GM23338 (cell line): ENCODE measurements at regions not wholly inside any gene's neighbourhood (a gene's known extent, or its start where the extent isn't known, plus 50 kb on each side); places are given as distances from the start of the nearest gene placed in this dataset.

Experiments used
- ATAC-seq: fragments of 200-7000 bp; cut with Tn5 transposase; 3 replicates; pipeline ENCODE4 v1.9.1; 2020
- DNase-seq: peaks from one replicate; pipeline ENCODE4 v3.0.0-alpha.2; 2015; ENCODE audit warnings: low spot score
- H2AFZ ChIP-seq: fragments of 200-600 bp; sonication (generic); 2 replicates; pipeline ENCODE4 v1.8.0; 2016; ENCODE audit warnings: antibody characterized with exemption, mild to moderate bottlenecking, moderate library complexity
- H3F3A ChIP-seq: fragments of 200-600 bp; sonication (generic); replicated peaks from 2 replicates; pipeline ENCODE4 v1.8.0; 2017; ENCODE audit warnings: antibody characterized with exemption, mixed run types, low read depth
- H3K27ac ChIP-seq: fragments of 200-600 bp; sonication (generic); 2 replicates; pipeline ENCODE4 v1.6.1; 2016; ENCODE audit warnings: low read depth
- H3K27me3 ChIP-seq: fragments of 200-600 bp; sonication (generic); 2 replicates; pipeline ENCODE4 v1.8.0; 2016; ENCODE audit warnings: mild to moderate bottlenecking, mixed run types, moderate library complexity; ENCODE audit not compliant: insufficient read depth
- H3K36me3 ChIP-seq: fragments of 200-600 bp; sonication (generic); 2 replicates; pipeline ENCODE4 v1.8.0; 2016; ENCODE audit warnings: mild to moderate bottlenecking; ENCODE audit not compliant: insufficient read depth
- H3K4me1 ChIP-seq: fragments of 200-600 bp; sonication (generic); 2 replicates; pipeline ENCODE4 v1.8.0; 2016; ENCODE audit warnings: mild to moderate bottlenecking, moderate library complexity; ENCODE audit not compliant: insufficient read depth
- H3K4me2 ChIP-seq: fragments of 200-600 bp; sonication (generic); 2 replicates; pipeline ENCODE4 v1.7.1; 2017; ENCODE audit warnings: mixed run types
- H3K4me3 ChIP-seq: fragments of 200-600 bp; sonication (generic); 2 replicates; pipeline ENCODE4 v1.6.1; 2016; ENCODE audit warnings: mixed run types
- H3K79me2 ChIP-seq: fragments of 200-600 bp; sonication (generic); replicated peaks from 2 replicates; pipeline ENCODE4 v1.8.0; 2017; ENCODE audit warnings: mild to moderate bottlenecking; ENCODE audit not compliant: insufficient read depth
- H3K9me2 ChIP-seq: fragments of 200-600 bp; sonication (generic); 2 replicates; pipeline ENCODE4 v1.8.0; 2017; ENCODE audit not compliant: insufficient read depth
- H4K20me1 ChIP-seq: fragments of 200-600 bp; sonication (generic); replicated peaks from 2 replicates; pipeline ENCODE4 v1.8.0; 2017; ENCODE audit warnings: mild to moderate bottlenecking; ENCODE audit not compliant: insufficient read depth
- H3K27ac Mint-ChIP-seq: 2 replicates; pipeline ENCODE4 v1.8.0; 2020; ENCODE audit warnings: inconsistent platforms, mild to moderate bottlenecking, moderate library complexity, mixed read lengths
- H3K27me3 Mint-ChIP-seq: 3 replicates; pipeline ENCODE4 v1.8.0; 2022; ENCODE audit warnings: low read depth, mild to moderate bottlenecking, moderate library complexity, mixed read lengths, inconsistent platforms; ENCODE audit not compliant: insufficient read depth, poor library complexity
- H3K36me3 Mint-ChIP-seq: 3 replicates; pipeline ENCODE4 v1.8.0; 2021; ENCODE audit warnings: low read depth, mild to moderate bottlenecking, inconsistent platforms, moderate library complexity, mixed read lengths
- H3K4me1 Mint-ChIP-seq: 3 replicates; pipeline ENCODE4 v1.8.0; 2020; ENCODE audit warnings: mild to moderate bottlenecking, inconsistent platforms, mixed read lengths
- H3K4me3 Mint-ChIP-seq: 3 replicates; pipeline ENCODE4 v1.8.0; 2021; ENCODE audit warnings: moderate library complexity, mild to moderate bottlenecking, inconsistent platforms, mixed read lengths
- H3K9me3 Mint-ChIP-seq: 3 replicates; pipeline ENCODE4 v1.8.0; 2020; ENCODE audit warnings: moderate library complexity, mild to moderate bottlenecking, inconsistent platforms, mixed read lengths
- CREB1 ChIP-seq: fragments of 250-450 bp; sonication (Bioruptor Pico); IDR thresholded peaks from 2 replicates; pipeline ENCODE4 v1.5.0; 2020; ENCODE audit warnings: low read depth, mild to moderate bottlenecking, moderate library complexity
- CTCF ChIP-seq, 2 experiments: fragments of 200-600 bp in 1 of 2; sonication (generic) in 1 of 2; conservative IDR thresholded peaks; 2 replicates each; pipeline versions ENCODE4 v1.5.1 to v1.6.1; 2016 to 2017; ENCODE audit warnings: antibody characterized with exemption in 2 of 2, low read depth in 2 of 2, mild to moderate bottlenecking in 2 of 2, moderate library complexity in 1 of 2
- ETS1 ChIP-seq: IDR thresholded peaks from 2 replicates; pipeline ENCODE4 v1.6.1; 2016; ENCODE audit warnings: antibody characterized with exemption
- EZH2phosphoT487 ChIP-seq: fragments of 200-600 bp; sonication (generic); IDR thresholded peaks from one replicate; pipeline ENCODE4 v1.8.1; 2018; ENCODE audit warnings: antibody characterized with exemption; ENCODE audit not compliant: unreplicated experiment
- JUNB ChIP-seq: IDR thresholded peaks from one replicate; pipeline ENCODE4 v1.6.1; 2016; ENCODE audit warnings: antibody characterized with exemption; ENCODE audit not compliant: unreplicated experiment
- NANOG ChIP-seq: IDR thresholded peaks from 2 replicates; pipeline ENCODE4 v1.6.1; 2016; ENCODE audit warnings: antibody characterized with exemption, borderline replicate concordance
- POLR2AphosphoS5 ChIP-seq: IDR thresholded peaks from 2 replicates; pipeline ENCODE4 v1.6.1; 2016; ENCODE audit warnings: antibody characterized with exemption, low read depth
- REST ChIP-seq: IDR thresholded peaks from one replicate; pipeline ENCODE4 v1.6.1; 2018; ENCODE audit warnings: antibody characterized with exemption; ENCODE audit not compliant: unreplicated experiment
- ZNF114 ChIP-seq: fragments of 250-450 bp; sonication (Bioruptor Pico); IDR thresholded peaks from 2 replicates; pipeline ENCODE4 v1.5.0; 2020; ENCODE audit warnings: mild to moderate bottlenecking, moderate library complexity
- ZNF331 ChIP-seq: fragments of 250-450 bp; sonication (Bioruptor Pico); IDR thresholded peaks from 2 replicates; pipeline ENCODE4 v1.5.0; 2020; ENCODE audit warnings: low read depth, mild to moderate bottlenecking, moderate library complexity

GRCh38 chr1:193602705-193603104, 416.3 kb upstream of the B3GALT2 start (continued):
- TF ChIP-seq CTCF (conservative IDR thresholded peaks at IDR 0.05; ENCODE audit: low read depth in 2 of 2) (no peak), ZNF114 (CRISPR knock-in tag) (no peak), POLR2AphosphoS5 (no peak), JUNB (no peak), EZH2phosphoT487 (no peak)

GRCh38 chr1:193593147-193593885, 406.9 kb upstream of the B3GALT2 start:
- Histone ChIP-seq H3K27me3 (no peaks in the 10 kb centered on the region), H3F3A (no peaks in the 10 kb centered on the region), H3K79me2 (no peaks in the 10 kb centered on the region), H2AFZ (no peak overlapping the region), H3K4me3 (peak overlapping the region; percentile 31), H3K36me3 (no peaks in the 10 kb centered on the region), H3K27ac (peak overlapping the region; percentile 4), H4K20me1 (no peaks in the 10 kb centered on the region), H3K4me1 (peaks cover 71% of the 10 kb centered on the region), H3K9me2 (no peaks in the 10 kb centered on the region), H3K4me2 (peak overlapping the region; percentile 68)
- Mint-ChIP-seq H3K27ac (peak overlapping the region; percentile 87), H3K27me3 (peaks cover 10% of the 10 kb centered on the region), H3K9me3 (no peaks in the 10 kb centered on the region; the same call in 2 of the 3 replicates), H3K36me3 (no peaks in the 10 kb centered on the region), H3K4me1 (peaks cover 60% of the 10 kb centered on the region), H3K4me3 (peak overlapping the region; percentile 52; the same call in 2 of the 3 replicates)
- peak; percentile 5 for DNase-seq
- no peak for TF ChIP-seq ETS1
- no peak for TF ChIP-seq CREB1 (CRISPR knock-in tag)
- no peak for TF ChIP-seq ZNF114 (CRISPR knock-in tag)
- TF ChIP-seq REST, result no peak
- no peak for TF ChIP-seq EZH2phosphoT487
- no peak for TF ChIP-seq ZNF331 (CRISPR knock-in tag)
- peak; percentile 59; the same call in 1 of the 2 replicates for TF ChIP-seq NANOG
- TF ChIP-seq CTCF (conservative IDR thresholded peaks at IDR 0.05; ENCODE audit: low read depth in 2 of 2), result no peak
- no peak for ATAC-seq
